H1 (cell line): ENCODE measurements at regions not wholly inside any gene's neighbourhood (a gene's known extent, or its start where the extent isn't known, plus 50 kb on each side); places are given as distances from the start of the nearest gene placed in this dataset.

Experiments
- CTCF ChIA-PET: fragments of 300-600 bp; sonication (Branson Sonifier 250); formaldehyde crosslinking; loops from one replicate; lab custom pipeline; 2021; ENCODE audit not compliant: partially characterized antibody; lab: Charles Lee
- POLR2A ChIA-PET: fragments of 300-600 bp; sonication (Branson Sonifier 250); formaldehyde crosslinking; loops from one replicate; lab custom pipeline; 2021; ENCODE audit warnings: inconsistent platforms; ENCODE audit not compliant: partially characterized antibody; lab: Charles Lee
- DNase-seq, 2 experiments: peaks; one replicate each; pipeline versions ENCODE4 v3.0.0 to v3.0.0-alpha.2; 2010 to 2022; ENCODE audit warnings: low spot score in 2 of 2, low read depth in 1 of 2, mixed read lengths in 1 of 2
- FAIRE-seq: peaks from 2 replicates; lab custom pipeline; 2011; peaks lifted over from hg19 to GRCh38; lab: Jason Lieb, UNC
- H2AFZ ChIP-seq: 2 replicates; pipeline ENCODE4 v1.8.1; 2012; ENCODE audit warnings: low read length, inconsistent platforms
- H2AK5ac ChIP-seq: 2 replicates; pipeline ENCODE4 v1.6.1; 2013; ENCODE audit warnings: low read depth, low read length
- H2BK120ac ChIP-seq: replicated peaks from 2 replicates; pipeline ENCODE3; 2013; ENCODE audit warnings: low read depth, low read length, inconsistent platforms
- H2BK12ac ChIP-seq: 2 replicates; pipeline ENCODE4 v1.6.1; 2013; ENCODE audit warnings: low read depth, low read length
- H2BK15ac ChIP-seq: 2 replicates; pipeline ENCODE4 v1.6.1; 2013; ENCODE audit warnings: low read length
- H2BK20ac ChIP-seq: 2 replicates; pipeline ENCODE4 v1.6.1; 2013; ENCODE audit warnings: low read length
- H2BK5ac ChIP-seq: 2 replicates; pipeline ENCODE4 v1.6.1; 2013; ENCODE audit warnings: low read depth, low read length
- H3K14ac ChIP-seq: 2 replicates; pipeline ENCODE4 v1.6.1; 2013; ENCODE audit warnings: inconsistent platforms; ENCODE audit not compliant: insufficient read length
- H3K18ac ChIP-seq: 2 replicates; pipeline ENCODE4 v1.6.1; 2013; ENCODE audit warnings: low read length; ENCODE audit errors: extremely low read depth
- H3K23ac ChIP-seq: 2 replicates; pipeline ENCODE4 v1.6.1; 2013; ENCODE audit warnings: inconsistent platforms; ENCODE audit not compliant: insufficient read length
- H3K23me2 ChIP-seq: 2 replicates; pipeline ENCODE4 v1.6.1; 2013; ENCODE audit warnings: low read depth, low read length
- H3K27ac ChIP-seq: 2 replicates; pipeline ENCODE4 v1.6.1; 2011; ENCODE audit warnings: low read depth, low read length, inconsistent platforms
- H3K27me3 ChIP-seq, 4 experiments: replicated peaks in 1 of 4; 1 replicate in 1 of 4; 2 replicates in 3 of 4; pipeline versions ENCODE4 v1.6.1 to v1.8.1; 2011 to 2013; ENCODE audit warnings: low read length in 3 of 4, mild to moderate bottlenecking in 3 of 4, inconsistent platforms in 2 of 4, mixed read lengths in 2 of 4, moderate library complexity in 1 of 4; ENCODE audit not compliant: control insufficient read depth in 3 of 4, insufficient read depth in 3 of 4; ENCODE audit errors: extremely low read depth in 1 of 4
- H3K36me3 ChIP-seq, 4 experiments: 2 replicates each; pipeline versions ENCODE4 v1.6.1 to v1.8.1; 2011 to 2013; ENCODE audit warnings: mild to moderate bottlenecking in 4 of 4, low read length in 3 of 4, moderate library complexity in 2 of 4, control low read depth in 1 of 4, inconsistent platforms in 1 of 4; ENCODE audit not compliant: insufficient read depth in 4 of 4, control insufficient read depth in 2 of 4
- H3K4ac ChIP-seq: replicated peaks from 2 replicates; pipeline ENCODE3; 2013; ENCODE audit warnings: low read length, low read depth, mixed read lengths, inconsistent platforms; ENCODE audit not compliant: insufficient read length
- H3K4me1 ChIP-seq, 4 experiments: replicated peaks in 1 of 4; 1 replicate in 1 of 4; 2 replicates in 3 of 4; pipeline versions ENCODE4 v1.6.1 to v1.8.1; 2011 to 2013; ENCODE audit warnings: low read length in 3 of 4, inconsistent platforms in 2 of 4, mixed read lengths in 1 of 4; ENCODE audit not compliant: insufficient read depth in 4 of 4, control insufficient read depth in 3 of 4
- H3K4me2 ChIP-seq, 2 experiments: 2 replicates each; pipeline versions ENCODE4 v1.6.1 to v1.8.1; 2011 to 2013; ENCODE audit warnings: low read depth in 2 of 2, low read length in 2 of 2, control low read depth in 1 of 2, inconsistent platforms in 1 of 2, mild to moderate bottlenecking in 1 of 2; ENCODE audit not compliant: insufficient read depth in 1 of 2
- H3K4me3 ChIP-seq, 4 experiments: fragments of 200-600, 300-600 bp in 1 of 4; sonication (generic), shearing (Covaris generic), sonication (Bioruptor Twin) in 1 of 4; 2 replicates each; pipeline versions ENCODE4 v1.5.1 to v1.8.1; 2011 to 2016; ENCODE audit warnings: low read length in 4 of 4, low read depth in 3 of 4, control low read depth in 2 of 4, inconsistent platforms in 2 of 4, mild to moderate bottlenecking in 2 of 4, mixed read lengths in 1 of 4, moderate library complexity in 1 of 4; ENCODE audit not compliant: insufficient read depth in 2 of 4; ENCODE audit errors: extremely low read depth in 1 of 4
- H3K56ac ChIP-seq: replicated peaks from 2 replicates; pipeline ENCODE3; 2013; ENCODE audit warnings: low read depth, mild to moderate bottlenecking, mixed read lengths, low read length, inconsistent platforms; ENCODE audit not compliant: insufficient read length
- H3K79me1 ChIP-seq: 2 replicates; pipeline ENCODE4 v1.6.1; 2013; ENCODE audit warnings: low read depth, low read length, control low read depth
- H3K79me2 ChIP-seq, 2 experiments: 2 replicates each; pipeline versions ENCODE4 v1.6.1 to v1.8.1; 2012 to 2013; ENCODE audit warnings: low read length in 2 of 2, mild to moderate bottlenecking in 2 of 2, inconsistent platforms in 1 of 2; ENCODE audit not compliant: insufficient read depth in 2 of 2, control insufficient read depth in 1 of 2
- H3K9ac ChIP-seq, 4 experiments: replicated peaks in 1 of 4; 1 replicate in 1 of 4; 2 replicates in 3 of 4; pipeline versions ENCODE4 v1.6.1 to v1.8.1; 2011 to 2013; ENCODE audit warnings: low read depth in 3 of 4, low read length in 3 of 4, control low read depth in 2 of 4, mild to moderate bottlenecking in 2 of 4, moderate library complexity in 2 of 4, inconsistent platforms in 1 of 4; ENCODE audit errors: extremely low read depth in 1 of 4
- H3K9me3 ChIP-seq, 2 experiments: 2 replicates each; pipeline versions ENCODE4 v1.6.1 to v1.8.1; 2012 to 2013; ENCODE audit warnings: mild to moderate bottlenecking in 2 of 2, moderate library complexity in 2 of 2, control low read depth in 1 of 2, inconsistent platforms in 1 of 2, low read depth in 1 of 2, low read length in 1 of 2, mixed read lengths in 1 of 2; ENCODE audit not compliant: insufficient read depth in 2 of 2
- H4K20me1 ChIP-seq, 2 experiments: replicated peaks in 1 of 2; 2 replicates each; pipeline versions ENCODE3 to v1.8.1; 2011 to 2013; ENCODE audit warnings: inconsistent platforms in 2 of 2, low read length in 2 of 2, mild to moderate bottlenecking in 1 of 2; ENCODE audit not compliant: insufficient read depth in 2 of 2, control insufficient read depth in 1 of 2
- H4K5ac ChIP-seq: 2 replicates; pipeline ENCODE4 v1.6.1; 2013; ENCODE audit warnings: low read length, low read depth, mixed read lengths, inconsistent platforms; ENCODE audit not compliant: insufficient read length
- H4K8ac ChIP-seq: 2 replicates; pipeline ENCODE4 v1.8.0; 2013; ENCODE audit warnings: mild to moderate bottlenecking, moderate library complexity, low read length, inconsistent platforms; ENCODE audit not compliant: insufficient read depth; ENCODE audit errors: extremely low read depth
- H4K91ac ChIP-seq: replicated peaks from 2 replicates; pipeline ENCODE3; 2013; ENCODE audit warnings: low read length, mixed read lengths, inconsistent platforms; ENCODE audit not compliant: insufficient read length
- ATF3 ChIP-seq: IDR thresholded peaks from 2 replicates; pipeline ENCODE4 v1.6.1; 2011; ENCODE audit warnings: low read depth, mild to moderate bottlenecking, low read length; ENCODE audit not compliant: insufficient read depth
- CHD1 ChIP-seq: IDR thresholded peaks from 2 replicates; pipeline ENCODE4 v1.6.1; 2012; ENCODE audit warnings: low read depth, low read length, improper control_type of control experiment
- CHD2 ChIP-seq: IDR thresholded peaks from 2 replicates; pipeline ENCODE4 v1.6.1; 2012; ENCODE audit warnings: low read length, improper control_type of control experiment
- EP300 ChIP-seq, 2 experiments: IDR thresholded peaks; 1 replicate in 1 of 2; 2 replicates in 1 of 2; pipeline ENCODE4 v1.6.1; 2011 to 2012; ENCODE audit warnings: low read depth in 2 of 2, low read length in 2 of 2, mild to moderate bottlenecking in 2 of 2, borderline replicate concordance in 1 of 2, inconsistent platforms in 1 of 2, moderate library complexity in 1 of 2
- SRF ChIP-seq: IDR thresholded peaks from 2 replicates; pipeline ENCODE4 v1.6.1; 2011; ENCODE audit warnings: mild to moderate bottlenecking, low read depth, low read length, moderate library complexity
- WGBS, 2 experiments: shearing (Covaris generic) in 1 of 2; methylation state at CpG; one replicate each; pipeline versions ENCODE4 v1.1.6 to v1.1.7; 2013 to 2015; ENCODE audit warnings: low lambda C conversion rate in 2 of 2, mixed read lengths in 2 of 2, inconsistent platforms in 1 of 2, low coverage in 1 of 2, missing lambda C conversion rate in 1 of 2; ENCODE audit not compliant: insufficient replicate concordance in 2 of 2, insufficient coverage in 1 of 2, insufficient read length in 1 of 2; ENCODE audit errors: extremely low coverage in 1 of 2, missing lambda C conversion rate in 1 of 2; 5-methylcytosine and 5-hydroxymethylcytosine counted together

DNA sequence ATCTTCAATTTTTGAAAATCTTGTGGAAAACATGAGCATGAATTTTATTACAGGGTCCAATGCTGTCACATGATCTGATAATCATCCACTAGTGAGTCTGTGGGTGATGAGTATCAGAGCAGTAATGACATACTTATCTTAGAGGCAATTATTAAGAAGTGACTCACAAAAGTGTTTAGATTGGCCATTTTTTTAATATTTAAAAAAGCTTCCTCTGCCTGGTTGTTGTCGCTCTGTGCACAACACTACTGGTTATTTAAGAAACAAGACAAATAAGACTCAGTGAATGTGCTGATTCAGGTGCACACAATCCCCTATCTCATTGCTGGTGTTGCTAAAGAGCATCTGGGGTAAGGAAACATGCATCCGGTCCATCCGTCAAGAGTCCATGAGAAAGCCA is 665.8 kb upstream of the ZEB2 start:
- CTCF ChIA-PET = interaction anchor here (0.6 to 1.5 kb wide), 8 partner anchors 9 to 1875 kb away, joined by 3 to 6 read pairs (median 3); no protein-coding TSS in a partner anchor

More for the DNA sequence above, 665.8 kb upstream of the ZEB2 start:
- no peak overlapping the region; the same call in 1 of the 2 replicates for H3K18ac ChIP-seq
- no peaks in the 10 kb centered on the region for H4K20me1 ChIP-seq
- 98% methylated on average over 3 of the region's 3 CpGs; no CpG with 5 or more reads in 1 of the 2 experiments for WGBS, 2 experiments
- H2BK20ac ChIP-seq = no peak overlapping the region
- H3K27ac ChIP-seq = no peak overlapping the region
- no peak overlapping the region for H2AK5ac ChIP-seq
- H3K4me3 ChIP-seq = no peak overlapping the region
- FAIRE-seq (no peak), DNase-seq (no peak)
- TF ChIP-seq EP300 (IDR thresholded peaks at IDR 0.05; ENCODE audit: borderline replicate concordance in 1 of 2, low read depth in 2 of 2, low read length in 2 of 2) (no peak), CHD2 (no peak), SRF (no peak), ATF3 (no peak), CHD1 (no peak)
- no peak overlapping the region for H4K5ac ChIP-seq
- no peaks in the 10 kb centered on the region for H3K27me3 ChIP-seq
- H2AFZ ChIP-seq = no peak overlapping the region
- no peaks in the 10 kb centered on the region for H3K79me2 ChIP-seq
- H3K9me3 ChIP-seq = no peaks in the 10 kb centered on the region
- POLR2A ChIA-PET = interaction anchor here (0.6 kb wide), 1 partner anchor 18 kb away, joined by 4 read pairs; no protein-coding TSS in a partner anchor
- no peak overlapping the region for H2BK15ac ChIP-seq
- H3K23me2 ChIP-seq = no peaks in the 10 kb centered on the region
- no peak overlapping the region for H2BK120ac ChIP-seq
- H3K79me1 ChIP-seq = no peaks in the 10 kb centered on the region
- H3K4me2 ChIP-seq = no peak overlapping the region
- no peak overlapping the region for H2BK12ac ChIP-seq
- no peak overlapping the region for H3K14ac ChIP-seq
- no peak overlapping the region for H3K56ac ChIP-seq
- no peak overlapping the region for H3K9ac ChIP-seq
- H2BK5ac ChIP-seq = no peak overlapping the region
- no peak overlapping the region for H4K8ac ChIP-seq
- no peak overlapping the region for H3K23ac ChIP-seq
- H4K91ac ChIP-seq = no peak overlapping the region
- H3K36me3 ChIP-seq = no peaks in the 10 kb centered on the region
- H3K4ac ChIP-seq = no peak overlapping the region
- peaks cover 0 to 8% (median 0%) of the 10 kb centered on the region in 4 experiments; a peak in 2 of 7 replicates for H3K4me1 ChIP-seq
